Keratinocyte (primary cell): ENCODE measurements at regions not wholly inside any gene's neighbourhood (a gene's known extent, or its start where the extent isn't known, plus 50 kb on each side); places are given as distances from the start of the nearest gene placed in this dataset.

Experiments used
- CTCF ChIP-seq, 3 experiments: IDR thresholded peaks in 1 of 3; conservative IDR thresholded peaks in 1 of 3; optimal IDR thresholded peaks in 1 of 3; 2 replicates in 2 of 3; 3 replicates in 1 of 3; pipeline versions ENCODE3 to v1.5.1; 2011; ENCODE audit warnings: low read length in 3 of 3, mild to moderate bottlenecking in 3 of 3, moderate library complexity in 2 of 3, control low read depth in 1 of 3, inconsistent platforms in 1 of 3; ENCODE audit not compliant: insufficient read depth in 2 of 3; ENCODE audit errors: extremely low read depth in 1 of 3
- EZH2 ChIP-seq: IDR thresholded peaks from one replicate; pipeline ENCODE4 v1.6.1; 2012; ENCODE audit warnings: inconsistent platforms, mild to moderate bottlenecking, low read length, moderate library complexity

GRCh38 chr9:18255158-18255629, 218.8 kb upstream of the ADAMTSL1 start:
- TF ChIP-seq CTCF (optimal IDR thresholded peaks at IDR 0.05 in 1 of 3, IDR thresholded peaks at IDR 0.05 in 1 of 3, conservative IDR thresholded peaks at IDR 0.05 in 1 of 3; ENCODE audit: extremely low read depth in 1 of 3, insufficient read depth in 2 of 3, low read length in 3 of 3) (peak; percentile 82 to 86 (median 83)), EZH2 (no peak)
